ENCODE measurements at regions not wholly inside any gene's neighbourhood (a gene's known extent, or its start where the extent isn't known, plus 50 kb on each side); places are given as distances from the start of the nearest gene placed in this dataset.

GRCh38 chr18:39215920-39216319 is 1650.3 kb upstream of the CELF4 start:
- no peak for TF ChIP-seq CTCF (conservative IDR thresholded peaks at IDR 0.05; ENCODE audit: low read length)
- TF ChIP-seq EZH2phosphoT487 (IDR thresholded peaks at IDR 0.05; ENCODE audit: borderline replicate concordance, low read depth, low read length): no peak
